ENCODE measurements at regions not wholly inside any gene's neighbourhood (a gene's known extent, or its start where the extent isn't known, plus 50 kb on each side); places are given as distances from the start of the nearest gene placed in this dataset.

GRCh38 chr13:79770056-79770455 is 289.1 kb downstream of the NDFIP2 start:
- DNase-seq = no peak

- DNase-seq = no peak
Observed at GRCh38 chr13:79767126-79767525, 286.2 kb downstream of the NDFIP2 start.

- no peak for DNase-seq
Observed at GRCh38 chr13:79765331-79765730, 284.4 kb downstream of the NDFIP2 start.

GRCh38 chr13:79749984-79750551 is 269.1 kb downstream of the NDFIP2 start:
- peak; percentile 99 for DNase-seq

GRCh38 chr13:79749566-79749965 is 268.6 kb downstream of the NDFIP2 start:
- no peak for DNase-seq

- DNase-seq = peak; percentile 47
Observed at GRCh38 chr13:79745081-79745480, 264.1 kb downstream of the NDFIP2 start.

- no peak for DNase-seq
Observed at GRCh38 chr13:79742923-79743322, 262.0 kb downstream of the NDFIP2 start.

- peak; percentile 31 for DNase-seq
Observed at GRCh38 chr13:79740991-79741390, 260.0 kb downstream of the NDFIP2 start.

- no peak for DNase-seq
Observed at GRCh38 chr13:79736356-79736755, 255.4 kb downstream of the NDFIP2 start.

GRCh38 chr13:79735228-79735627 is 254.3 kb downstream of the NDFIP2 start:
- peak; percentile 54 for DNase-seq

- DNase-seq = no peak
Observed at GRCh38 chr13:79727086-79727485, 246.1 kb downstream of the NDFIP2 start.

GRCh38 chr13:79725841-79726240 is 244.9 kb downstream of the NDFIP2 start:
- DNase-seq = peak; percentile 14

- DNase-seq = no peak
Observed at GRCh38 chr13:79724348-79725103, 243.6 kb downstream of the NDFIP2 start.

GRCh38 chr13:79723519-79724024 is 242.6 kb downstream of the NDFIP2 start:
- no peak for DNase-seq

GRCh38 chr13:79722885-79723445 is 242.0 kb downstream of the NDFIP2 start:
- DNase-seq = no peak

- DNase-seq = no peak
Observed at GRCh38 chr13:79716191-79716590, 235.2 kb downstream of the NDFIP2 start.

GRCh38 chr13:79711631-79712030 is 230.7 kb downstream of the NDFIP2 start:
- DNase-seq = peak; percentile 46

GRCh38 chr13:79710376-79710775 is 229.4 kb downstream of the NDFIP2 start:
- DNase-seq = peak; percentile 77

GRCh38 chr13:79709471-79709870 is 228.5 kb downstream of the NDFIP2 start:
- DNase-seq = peak; percentile 80

- DNase-seq = no peak
Observed at GRCh38 chr13:79703772-79704171, 222.8 kb downstream of the NDFIP2 start.

- DNase-seq = no peak
Observed at GRCh38 chr13:79695754-79696153, 214.8 kb downstream of the NDFIP2 start.

GRCh38 chr13:79692846-79693245 is 211.9 kb downstream of the NDFIP2 start:
- peak; percentile 35 for DNase-seq

- no peak for DNase-seq
Observed at GRCh38 chr13:79691826-79692225, 210.9 kb downstream of the NDFIP2 start.

GRCh38 chr13:79688741-79689140 is 207.8 kb downstream of the NDFIP2 start:
- no peak for DNase-seq
